ENCODE measurements at regions not wholly inside any gene's neighbourhood (a gene's known extent, or its start where the extent isn't known, plus 50 kb on each side); places are given as distances from the start of the nearest gene placed in this dataset.

DNA sequence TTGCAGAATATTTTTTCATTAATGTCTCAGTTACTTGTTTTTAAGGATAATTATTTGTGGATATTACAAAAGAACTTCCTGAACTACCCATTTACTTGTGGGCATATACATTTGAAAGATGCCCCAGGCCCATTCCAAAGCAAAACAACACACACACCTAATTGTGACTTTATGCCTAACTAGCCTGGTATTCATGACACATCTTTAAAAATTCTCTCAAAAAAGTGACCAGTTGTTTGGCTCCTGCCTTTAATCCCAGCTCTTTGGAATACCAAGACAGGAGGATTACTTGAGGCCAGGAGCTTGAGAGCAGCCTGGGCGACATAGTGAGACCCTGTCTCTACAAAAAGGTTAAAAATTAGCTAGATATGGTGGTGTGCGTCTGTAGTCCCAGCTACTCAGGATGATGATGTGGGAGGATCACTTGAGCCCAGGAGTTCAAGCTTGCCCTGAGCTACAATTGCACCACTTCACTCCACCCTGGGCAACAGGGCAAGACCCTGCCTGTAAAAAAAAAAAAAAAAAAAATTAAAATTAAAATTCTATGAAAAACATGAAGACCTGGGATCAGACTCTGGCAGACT, 51.7 kb upstream of the SLC4A7 start:
- TF ChIP-seq, protein P1, sequence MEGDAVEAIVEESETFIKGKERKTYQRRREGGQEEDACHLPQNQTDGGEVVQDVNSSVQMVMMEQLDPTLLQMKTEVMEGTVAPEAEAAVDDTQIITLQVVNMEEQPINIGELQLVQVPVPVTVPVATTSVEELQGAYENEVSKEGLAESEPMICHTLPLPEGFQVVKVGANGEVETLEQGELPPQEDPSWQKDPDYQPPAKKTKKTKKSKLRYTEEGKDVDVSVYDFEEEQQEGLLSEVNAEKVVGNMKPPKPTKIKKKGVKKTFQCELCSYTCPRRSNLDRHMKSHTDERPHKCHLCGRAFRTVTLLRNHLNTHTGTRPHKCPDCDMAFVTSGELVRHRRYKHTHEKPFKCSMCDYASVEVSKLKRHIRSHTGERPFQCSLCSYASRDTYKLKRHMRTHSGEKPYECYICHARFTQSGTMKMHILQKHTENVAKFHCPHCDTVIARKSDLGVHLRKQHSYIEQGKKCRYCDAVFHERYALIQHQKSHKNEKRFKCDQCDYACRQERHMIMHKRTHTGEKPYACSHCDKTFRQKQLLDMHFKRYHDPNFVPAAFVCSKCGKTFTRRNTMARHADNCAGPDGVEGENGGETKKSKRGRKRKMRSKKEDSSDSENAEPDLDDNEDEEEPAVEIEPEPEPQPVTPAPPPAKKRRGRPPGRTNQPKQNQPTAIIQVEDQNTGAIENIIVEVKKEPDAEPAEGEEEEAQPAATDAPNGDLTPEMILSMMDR (IDR thresholded peaks at IDR 0.05): no peak
- TF ChIP-seq POLR2A (IDR thresholded peaks at IDR 0.05): no peak

Data from Peyer's patch (tissue), 4 donors.